K562 (cell line): ENCODE measurements at regions not wholly inside any gene's neighbourhood (a gene's known extent, or its start where the extent isn't known, plus 50 kb on each side); places are given as distances from the start of the nearest gene placed in this dataset.

Experiments
- ATAC-seq: fragments of 200-7000 bp; cut with Tn5 transposase; 3 replicates; pipeline ENCODE4 v1.9.1; 2020; ENCODE audit warnings: moderate library complexity
- BruUV-seq: library from RNA; stranded (reverse); fragments of 400-500 nt; replicated peaks from 2 replicates; lab custom pipeline; 2021; lab: Mats Ljungman, UMichigan
- CTCF ChIA-PET: fragments of 300-600 bp; formaldehyde crosslinking; extraction: SDS; loops from one replicate; lab custom pipeline; 2021; ENCODE audit warnings: low intra/inter-chr PET ratio; lab: Yijun Ruan, JAX
- POLR2A ChIA-PET: fragments of 300-600, 350-650 bp; sonication (Branson Sonifier 250); formaldehyde crosslinking; extraction: SDS; loops from one replicate; lab custom pipeline; 2021; ENCODE audit warnings: antibody characterized with exemption, inconsistent platforms; lab: Yijun Ruan, JAX
- DNase-seq, 4 experiments: peaks; one replicate each; pipeline versions ENCODE4 v3.0.0 to v3.0.0-alpha.2; 2011 to 2018; ENCODE audit warnings: low spot score in 3 of 4, mixed read lengths in 3 of 4; ENCODE audit errors: extremely low read depth in 1 of 4
- FAIRE-seq: peaks from 2 replicates; lab custom pipeline; 2011; peaks lifted over from hg19 to GRCh38; lab: Jason Lieb, UNC
- H2AFZ ChIP-seq: 2 replicates; pipeline ENCODE4 v1.6.0; 2011; ENCODE audit warnings: low read depth, low read length, control low read depth, inconsistent platforms
- H3K27ac ChIP-seq: fragments of 200-600 bp; 3 replicates; pipeline ENCODE4 v1.8.0; 2011; ENCODE audit warnings: low read depth, mild to moderate bottlenecking, control low read depth, inconsistent platforms, low read length, moderate library complexity, mixed read lengths; ENCODE audit errors: extremely low read depth
- H3K27me3 ChIP-seq, 2 experiments: fragments of 300-600 bp in 1 of 2; 2 replicates in 1 of 2; 3 replicates in 1 of 2; pipeline versions ENCODE4 v1.6.0 to v1.8.0; 2011; ENCODE audit warnings: inconsistent platforms in 2 of 2, low read length in 2 of 2, mild to moderate bottlenecking in 1 of 2, mixed read lengths in 1 of 2, moderate library complexity in 1 of 2; ENCODE audit not compliant: control insufficient read depth in 2 of 2, insufficient read depth in 2 of 2
- H3K36me3 ChIP-seq: fragments of 300-600 bp; 3 replicates; pipeline ENCODE4 v1.8.0; 2011; ENCODE audit warnings: mild to moderate bottlenecking, low read length, inconsistent platforms; ENCODE audit not compliant: control insufficient read depth, insufficient read depth
- H3K4me1 ChIP-seq, 2 experiments: fragments of 200-600 bp in 1 of 2; replicated peaks in 1 of 2; 2 replicates in 1 of 2; 3 replicates in 1 of 2; pipeline versions ENCODE4 v1.5.1 to v1.8.0; 2011; ENCODE audit warnings: inconsistent platforms in 2 of 2, low read length in 2 of 2, mild to moderate bottlenecking in 1 of 2, mixed read lengths in 1 of 2, moderate library complexity in 1 of 2; ENCODE audit not compliant: control insufficient read depth in 2 of 2, insufficient read depth in 2 of 2
- H3K4me2 ChIP-seq: 2 replicates; pipeline ENCODE4 v1.6.1; 2011; ENCODE audit warnings: low read length, control low read depth, inconsistent platforms, mixed read lengths; ENCODE audit not compliant: insufficient read depth
- H3K4me3 ChIP-seq: fragments of 200-600 bp; sonication (generic), shearing (Covaris generic); 2 replicates; pipeline ENCODE4 v1.5.1; 2016; ENCODE audit warnings: control low read depth, inconsistent platforms
- H3K79me2 ChIP-seq: fragments of 200-600 bp; 3 replicates; pipeline ENCODE4 v1.8.0; 2011; ENCODE audit warnings: low read length, inconsistent platforms; ENCODE audit not compliant: control insufficient read depth, insufficient read depth
- H3K9ac ChIP-seq, 2 experiments: 2 replicates each; pipeline versions ENCODE4 v1.6.0 to v1.6.1; 2011; ENCODE audit warnings: low read depth in 2 of 2, low read length in 2 of 2, control low read depth in 1 of 2, inconsistent platforms in 1 of 2, mild to moderate bottlenecking in 1 of 2, mixed read lengths in 1 of 2; ENCODE audit not compliant: insufficient read depth in 1 of 2
- H3K9me1 ChIP-seq: one replicate; pipeline ENCODE4 v1.6.0; 2011; ENCODE audit warnings: inconsistent platforms, mild to moderate bottlenecking, low read length, moderate library complexity; ENCODE audit not compliant: control insufficient read depth, insufficient read depth
- H3K9me3 ChIP-seq: replicated peaks from 2 replicates; pipeline ENCODE4 v1.5.1; 2011; ENCODE audit warnings: low read depth, low read length, inconsistent platforms; ENCODE audit not compliant: control insufficient read depth, insufficient read depth
- H4K20me1 ChIP-seq: replicated peaks from 2 replicates; pipeline ENCODE4 v1.6.1; 2011; ENCODE audit warnings: low read length, inconsistent platforms, mixed read lengths; ENCODE audit not compliant: control insufficient read depth, insufficient read depth
- ATF3 ChIP-seq, 2 experiments: fragments of 450-650 bp in 1 of 2; sonication (generic) in 1 of 2; formaldehyde crosslinking in 1 of 2; IDR thresholded peaks in 1 of 2; conservative IDR thresholded peaks in 1 of 2; 2 replicates each; pipeline versions ENCODE4 v1.6.1 to v1.8.1; 2016 to 2023; ENCODE audit warnings: mild to moderate bottlenecking in 2 of 2, moderate library complexity in 2 of 2, inconsistent platforms in 1 of 2, missing genetic modification reagents in 1 of 2
- CEBPG ChIP-seq, 3 experiments: fragments of 200-800 bp in 1 of 3; sonication (Bioruptor generic) in 1 of 3; sonication (generic) in 1 of 3; formaldehyde crosslinking in 1 of 3; IDR thresholded peaks in 2 of 3; conservative IDR thresholded peaks in 1 of 3; 2 replicates each; pipeline versions ENCODE4 v1.6.1 to v1.8.0; 2016 to 2022; ENCODE audit warnings: missing compliant biosample characterization in 2 of 3, missing genetic modification characterization in 2 of 3, mild to moderate bottlenecking in 1 of 3, missing genetic modification reagents in 1 of 3
- CHD1 ChIP-seq: fragments of 200-600 bp; sonication (generic); IDR thresholded peaks from one replicate; pipeline ENCODE4 v1.6.1; 2012; ENCODE audit warnings: mild to moderate bottlenecking, moderate library complexity, low read length, inconsistent platforms
- CTBP1 ChIP-seq: fragments of 450-650 bp; IDR thresholded peaks from 2 replicates; pipeline ENCODE4 v1.6.1; 2016; ENCODE audit warnings: borderline replicate concordance
- MTF1 ChIP-seq: fragments of 250-450 bp; sonication (Bioruptor Pico); IDR thresholded peaks from 2 replicates; pipeline ENCODE4 v1.9.0; 2021; ENCODE audit warnings: moderate library complexity, mild to moderate bottlenecking, inconsistent platforms, borderline replicate concordance
- ZNF232 ChIP-seq: sonication (generic); formaldehyde crosslinking; IDR thresholded peaks from 2 replicates; pipeline ENCODE4 v1.8.0; 2022; ENCODE audit warnings: mild to moderate bottlenecking, missing genetic modification reagents
- WGBS: fragments of 100-300 bp; shearing (Covaris generic); methylation state at CpG from one replicate; pipeline ENCODE4 v1.1.6; 2016; ENCODE audit warnings: low coverage, mixed read lengths; ENCODE audit not compliant: insufficient coverage; ENCODE audit errors: missing lambda C conversion rate; 5-methylcytosine and 5-hydroxymethylcytosine counted together
- in situ Hi-C: fragments of 300-500 bp; cut with MboI; formaldehyde crosslinking; loops from 4 replicates; pipeline ENCODE4 v1.15.0; 2018; ENCODE audit warnings: inconsistent platforms, mixed read lengths
- intact Hi-C: fragments of 100-400 bp; cut with micrococcal nuclease; formaldehyde crosslinking; loops from 2 replicates; pipeline ENCODE4 v1.14.2; 2022

- Histone ChIP-seq H3K9me3 (no peaks in the 10 kb centered on the region), H3K27ac (no peak overlapping the region), H3K9me1 (no peaks in the 10 kb centered on the region), H3K4me2 (no peak overlapping the region), H3K4me1 (no peaks in the 10 kb centered on the region), H3K4me3 (no peak overlapping the region), H3K36me3 (no peaks in the 10 kb centered on the region), H3K79me2 (no peaks in the 10 kb centered on the region), H2AFZ (no peak overlapping the region), H3K9ac (no peak overlapping the region), H4K20me1 (no peaks in the 10 kb centered on the region), H3K27me3 (0 out of 5 replicates have a peak, but pooled peaks cover 0 to 4% of the 10 kb centered on the region in 2 experiments)
- ChIA-PET POLR2A (no interaction called here), CTCF (no interaction called here)
- DNase-seq (no peak), ATAC-seq (no peak), FAIRE-seq (no peak)
- in situ Hi-C loops, result no loop called here
- intact Hi-C loops, result no loop called here
- BruUV-seq, result no TSS peak
- WGBS, result 17% methylated on average over 6 of the region's 6 CpGs
- no peak for TF ChIP-seq ZNF232
- no peak for TF ChIP-seq MTF1 (CRISPR knock-in tag)
- TF ChIP-seq CTBP1, result no peak
Measured at GRCh38 chr2:58928391-58928790, 687.3 kb upstream of the FANCL start.

- TF ChIP-seq CEBPG (CRISPR knock-in tag; IDR thresholded peaks at IDR 0.05) (no peak), CEBPG (tag; conservative IDR thresholded peaks at IDR 0.05 in 1 of 2, IDR thresholded peaks at IDR 0.05 in 1 of 2) (0 out of 4 replicates have a peak, but pooled peaks have one; percentile 38 to 51), CHD1 (no peak), ATF3 (IDR thresholded peaks at IDR 0.05) (peak; percentile 27; the same call in 1 of the 2 replicates), ATF3 (CRISPR knock-in tag; conservative IDR thresholded peaks at IDR 0.05) (no peak)
- H3K4me3 ChIP-seq, result no peak overlapping the region
- 32% methylated on average over 5 of the region's 5 CpGs for WGBS
- BruUV-seq, result no TSS peak
- ChIA-PET CTCF (no interaction called here), POLR2A (no interaction called here)
- H2AFZ ChIP-seq, result no peak overlapping the region
- no peak overlapping the region for H3K9ac ChIP-seq
- no peaks in the 10 kb centered on the region for H3K9me1 ChIP-seq
- DNase-seq (no peak), FAIRE-seq (no peak), ATAC-seq (no peak)
- 0 out of 5 replicates have a peak, but pooled peaks cover 0 to 4% of the 10 kb centered on the region in 2 experiments for H3K27me3 ChIP-seq
- H3K4me2 ChIP-seq, result no peak overlapping the region
- no peaks in the 10 kb centered on the region for H3K79me2 ChIP-seq
- H3K27ac ChIP-seq, result no peak overlapping the region
- in situ Hi-C loops (no loop called here), intact Hi-C loops (no loop called here)
- H4K20me1 ChIP-seq, result no peaks in the 10 kb centered on the region
- H3K4me1 ChIP-seq, result no peaks in the 10 kb centered on the region
- H3K9me3 ChIP-seq, result no peaks in the 10 kb centered on the region
- H3K36me3 ChIP-seq, result no peaks in the 10 kb centered on the region
Measured at GRCh38 chr2:58926112-58926511, 685.0 kb upstream of the FANCL start.
